Stimulated activated CD4-positive, alpha-beta T cell treated with anti-CD3 and anti-CD28 coated beads, Interleukin-15, amount 100 ng/mL, for 24 hours (primary cell): ENCODE measurements at regions not wholly inside any gene's neighbourhood (a gene's known extent, or its start where the extent isn't known, plus 50 kb on each side); places are given as distances from the start of the nearest gene placed in this dataset.
"Not testable (repeated sequence)": the region's sequence is repeated elsewhere in the genome, so short reads cannot be mapped to it uniquely, and the experiment has no call there.

Experiments used
- DNase-seq: peaks from one replicate; pipeline ENCODE4 v3.0.0-alpha.2; 2020

- DNase-seq, result peak; percentile 51
Measured at GRCh38 chr2:113551637-113552318, 53.3 kb downstream of the FOXD4L1 start.

- DNase-seq, result not testable (repeated sequence)
Measured at GRCh38 chr2:113559820-113560219, 61.4 kb downstream of the FOXD4L1 start.

- not testable (repeated sequence) for DNase-seq
Measured at GRCh38 chr2:113562662-113563061, 64.2 kb downstream of the FOXD4L1 start.

- DNase-seq, result not testable (repeated sequence)
Measured at GRCh38 chr2:113566674-113567480, 60.2 kb upstream of the RABL2A start.

GRCh38 chr2:113567481-113567849 is 59.6 kb upstream of the RABL2A start:
- DNase-seq, result not testable (repeated sequence)

- not testable (repeated sequence) for DNase-seq
Measured at GRCh38 chr2:113568231-113568630, 58.8 kb upstream of the RABL2A start.

- not testable (repeated sequence) for DNase-seq
Measured at GRCh38 chr2:113570082-113570481, 57.0 kb upstream of the RABL2A start.

GRCh38 chr2:113570509-113571009 is 56.5 kb upstream of the RABL2A start:
- DNase-seq, result not testable (repeated sequence)

- not testable (repeated sequence) for DNase-seq
Measured at GRCh38 chr2:113571482-113572068, 55.5 kb upstream of the RABL2A start.

GRCh38 chr2:113575721-113576120 is 51.3 kb upstream of the RABL2A start:
- DNase-seq, result not testable (repeated sequence)

- not testable (repeated sequence) for DNase-seq
Measured at GRCh38 chr2:113576353-113576752, 50.7 kb upstream of the RABL2A start.
